ENCODE measurements at regions not wholly inside any gene's neighbourhood (a gene's known extent, or its start where the extent isn't known, plus 50 kb on each side); places are given as distances from the start of the nearest gene placed in this dataset.

GRCh38 chr21:16751695-16752474 lies 761.0 kb upstream of the CXADR start:
- DNase-seq (ENCODE audit: low spot score), result no peak

- DNase-seq (ENCODE audit: low spot score), result no peak
These were observed 760.4 kb upstream of the CXADR start for GRCh38 chr21:16752475-16752857.

GRCh38 chr21:16755061-16755460 lies 757.8 kb upstream of the CXADR start:
- DNase-seq (ENCODE audit: low spot score), result no peak

- DNase-seq (ENCODE audit: low spot score), result no peak
These were observed 745.6 kb upstream of the CXADR start for GRCh38 chr21:16767201-16767600.

- DNase-seq (ENCODE audit: low spot score), result no peak
These were observed 744.7 kb upstream of the CXADR start for GRCh38 chr21:16768096-16768495.

GRCh38 chr21:16770266-16770665 lies 742.6 kb upstream of the CXADR start:
- no peak for DNase-seq (ENCODE audit: low spot score)

GRCh38 chr21:16773206-16773605 lies 739.6 kb upstream of the CXADR start:
- DNase-seq (ENCODE audit: low spot score), result no peak

GRCh38 chr21:16775076-16775475 lies 737.8 kb upstream of the CXADR start:
- no peak for DNase-seq (ENCODE audit: low spot score)

- DNase-seq (ENCODE audit: low spot score), result no peak
These were observed 735.7 kb upstream of the CXADR start for GRCh38 chr21:16777041-16777720.

- no peak for DNase-seq (ENCODE audit: low spot score)
These were observed 724.3 kb upstream of the CXADR start for GRCh38 chr21:16788584-16788983.

GRCh38 chr21:16789636-16790035 lies 723.2 kb upstream of the CXADR start:
- no peak for DNase-seq (ENCODE audit: low spot score)

- DNase-seq (ENCODE audit: low spot score), result no peak
These were observed 720.7 kb upstream of the CXADR start for GRCh38 chr21:16792101-16792500.

- no peak for DNase-seq (ENCODE audit: low spot score)
These were observed 717.9 kb upstream of the CXADR start for GRCh38 chr21:16794950-16795349.

GRCh38 chr21:16796776-16797175 lies 716.1 kb upstream of the CXADR start:
- no peak for DNase-seq (ENCODE audit: low spot score)

GRCh38 chr21:16797540-16797939 lies 715.3 kb upstream of the CXADR start:
- DNase-seq (ENCODE audit: low spot score), result no peak

- DNase-seq (ENCODE audit: low spot score), result no peak
These were observed 714.9 kb upstream of the CXADR start for GRCh38 chr21:16797966-16798365.

- no peak for DNase-seq (ENCODE audit: low spot score)
These were observed 712.1 kb upstream of the CXADR start for GRCh38 chr21:16800536-16801275.

- no peak for DNase-seq (ENCODE audit: low spot score)
These were observed 701.8 kb upstream of the CXADR start for GRCh38 chr21:16811011-16811410.

GRCh38 chr21:16811970-16812369 lies 700.9 kb upstream of the CXADR start:
- no peak for DNase-seq (ENCODE audit: low spot score)

GRCh38 chr21:16815243-16815642 lies 697.6 kb upstream of the CXADR start:
- no peak for DNase-seq (ENCODE audit: low spot score)

- DNase-seq (ENCODE audit: low spot score), result no peak
These were observed 691.3 kb upstream of the CXADR start for GRCh38 chr21:16821588-16821987.

- DNase-seq (ENCODE audit: low spot score), result no peak
These were observed 683.3 kb upstream of the CXADR start for GRCh38 chr21:16829532-16829931.

- no peak for DNase-seq (ENCODE audit: low spot score)
These were observed 680.1 kb upstream of the CXADR start for GRCh38 chr21:16832791-16833190.
